GM12874 (cell line): ENCODE measurements at regions not wholly inside any gene's neighbourhood (a gene's known extent, or its start where the extent isn't known, plus 50 kb on each side); places are given as distances from the start of the nearest gene placed in this dataset.

Source experiments
- CTCF ChIP-seq: IDR thresholded peaks from 2 replicates; pipeline ENCODE4 v1.5.1; 2011; ENCODE audit warnings: low read depth, mild to moderate bottlenecking, control low read depth, low read length, moderate library complexity; ENCODE audit not compliant: insufficient read depth

GRCh38 chr3:176075046-176075445 is 1122.2 kb downstream of the TBL1XR1 start:
- no peak for TF ChIP-seq CTCF

- no peak for TF ChIP-seq CTCF
Measured at GRCh38 chr3:176074096-176074495, 1123.2 kb downstream of the TBL1XR1 start.

GRCh38 chr3:176071943-176072342 is 1125.3 kb downstream of the TBL1XR1 start:
- no peak for TF ChIP-seq CTCF

GRCh38 chr3:176068750-176069149 is 1128.5 kb downstream of the TBL1XR1 start:
- TF ChIP-seq CTCF: no peak

- TF ChIP-seq CTCF: no peak
Measured at GRCh38 chr3:176058856-176059255, 1138.4 kb downstream of the TBL1XR1 start.

GRCh38 chr3:176055836-176056235 is 1141.4 kb downstream of the TBL1XR1 start:
- no peak for TF ChIP-seq CTCF

GRCh38 chr3:176051766-176052165 is 1145.5 kb downstream of the TBL1XR1 start:
- TF ChIP-seq CTCF: no peak

GRCh38 chr3:176046703-176047102 is 1150.6 kb downstream of the TBL1XR1 start:
- TF ChIP-seq CTCF: no peak
